ENCODE measurements at regions not wholly inside any gene's neighbourhood (a gene's known extent, or its start where the extent isn't known, plus 50 kb on each side); places are given as distances from the start of the nearest gene placed in this dataset.

GRCh38 chr9:111108946-111109345 is 70.7 kb upstream of the LPAR1 start:
- TF ChIP-seq CTCF (IDR thresholded peaks at IDR 0.05) (no peak), EZH2 (IDR thresholded peaks at IDR 0.05) (no peak), EZH2phosphoT487 (IDR thresholded peaks at IDR 0.05) (no peak)

Data from neural progenitor cell (in vitro differentiated cells).